ENCODE measurements at regions not wholly inside any gene's neighbourhood (a gene's known extent, or its start where the extent isn't known, plus 50 kb on each side); places are given as distances from the start of the nearest gene placed in this dataset.
"Not testable (repeated sequence)": the region's sequence is repeated elsewhere in the genome, so short reads cannot be mapped to it uniquely, and the experiment has no call there.

DNA sequence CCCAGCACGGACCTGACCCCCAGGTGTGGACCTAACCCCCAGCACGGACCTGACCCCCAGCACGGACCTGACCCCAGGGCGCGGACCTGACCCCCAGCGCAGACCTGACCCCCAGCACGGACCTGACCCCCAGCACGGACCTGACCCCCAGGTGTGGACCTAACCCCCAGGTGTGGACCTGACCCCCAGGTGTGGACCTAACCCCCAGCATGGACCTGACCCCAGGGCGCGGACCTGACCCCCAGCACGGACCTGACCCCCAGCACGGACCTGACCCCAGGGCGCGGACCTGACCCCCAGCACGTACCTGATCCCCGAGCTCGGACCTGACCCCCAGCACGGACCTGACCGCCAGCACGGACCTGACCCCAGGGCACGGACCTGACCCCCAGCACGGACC, 99.4 kb downstream of the C16orf95 start:
- not testable (repeated sequence) for TF ChIP-seq POLR2AphosphoS2, POLR2A (IDR thresholded peaks at IDR 0.05; ENCODE audit: low read depth, low read length)
